ENCODE measurements at regions not wholly inside any gene's neighbourhood (a gene's known extent, or its start where the extent isn't known, plus 50 kb on each side); places are given as distances from the start of the nearest gene placed in this dataset.

GRCh38 chr2:223001797-223002175, 50.2 kb upstream of the KCNE4 start:
- TF ChIP-seq CTCF (IDR thresholded peaks at IDR 0.05), result no peak
- TF ChIP-seq POLR2A (IDR thresholded peaks at IDR 0.05), result no peak
